Neural progenitor cell (in vitro differentiated cells): ENCODE measurements at regions not wholly inside any gene's neighbourhood (a gene's known extent, or its start where the extent isn't known, plus 50 kb on each side); places are given as distances from the start of the nearest gene placed in this dataset.

Source experiments
- DNase-seq: peaks from one replicate; pipeline ENCODE4 v3.0.0-alpha.2; 2016; ENCODE audit warnings: low spot score
- H2AFZ ChIP-seq: fragments of 200-600 bp; sonication (generic); replicated peaks from 2 replicates; pipeline ENCODE4 v1.6.1; 2016; ENCODE audit warnings: antibody characterized with exemption
- H3F3A ChIP-seq: fragments of 200-600 bp; sonication (generic); 2 replicates; pipeline ENCODE4 v1.6.1; 2016; ENCODE audit warnings: antibody characterized with exemption, low read depth
- H3K27ac ChIP-seq: fragments of 200-600 bp; sonication (generic); 2 replicates; pipeline ENCODE4 v1.5.1; 2016; ENCODE audit warnings: mild to moderate bottlenecking
- H3K27me3 ChIP-seq: fragments of 200-600 bp; sonication (generic); 2 replicates; pipeline ENCODE4 v1.6.1; 2016; ENCODE audit warnings: mild to moderate bottlenecking, moderate library complexity
- H3K36me3 ChIP-seq: fragments of 200-600 bp; sonication (generic); 2 replicates; pipeline ENCODE4 v1.5.1; 2016
- H3K4me1 ChIP-seq: fragments of 200-600 bp; sonication (generic); 2 replicates; pipeline ENCODE4 v1.6.1; 2016; ENCODE audit warnings: mixed run types
- H3K4me2 ChIP-seq: fragments of 200-600 bp; sonication (generic); 2 replicates; pipeline ENCODE4 v1.6.1; 2016
- H3K4me3 ChIP-seq: fragments of 200-600 bp; sonication (generic); 2 replicates; pipeline ENCODE4 v1.5.1; 2016
- H3K79me2 ChIP-seq: fragments of 200-600 bp; sonication (generic); 2 replicates; pipeline ENCODE4 v1.6.1; 2016; ENCODE audit warnings: low read depth
- H3K9ac ChIP-seq: fragments of 200-600 bp; sonication (generic); 2 replicates; pipeline ENCODE4 v1.6.1; 2016
- H3K9me3 ChIP-seq: fragments of 200-600 bp; sonication (generic); 2 replicates; pipeline ENCODE4 v1.5.1; 2016; ENCODE audit warnings: low read depth
- H4K20me1 ChIP-seq: fragments of 200-600 bp; sonication (generic); 2 replicates; pipeline ENCODE4 v1.6.1; 2016; ENCODE audit warnings: low read depth
- H3K27ac Mint-ChIP-seq: 3 replicates; pipeline ENCODE4 v1.8.0; 2021; ENCODE audit warnings: mixed read lengths
- H3K27me3 Mint-ChIP-seq: 2 replicates; pipeline ENCODE4 v1.8.0; 2022; ENCODE audit warnings: low read depth, mild to moderate bottlenecking, inconsistent platforms, moderate library complexity, mixed read lengths; ENCODE audit not compliant: insufficient read depth
- H3K36me3 Mint-ChIP-seq: 3 replicates; pipeline ENCODE4 v1.8.0; 2021; ENCODE audit warnings: mixed read lengths
- H3K4me1 Mint-ChIP-seq: 3 replicates; pipeline ENCODE4 v1.8.0; 2021; ENCODE audit warnings: mixed read lengths
- H3K4me3 Mint-ChIP-seq: 3 replicates; pipeline ENCODE4 v1.8.0; 2021; ENCODE audit warnings: mild to moderate bottlenecking, moderate library complexity, mixed read lengths
- H3K9me3 Mint-ChIP-seq: 3 replicates; pipeline ENCODE4 v1.8.0; 2020; ENCODE audit warnings: mixed read lengths
- EZH2 ChIP-seq: fragments of 200-600 bp; sonication (generic); IDR thresholded peaks from 2 replicates; pipeline ENCODE4 v1.6.1; 2017; ENCODE audit warnings: antibody characterized with exemption, mild to moderate bottlenecking, moderate library complexity
- EZH2phosphoT487 ChIP-seq: fragments of 200-600 bp; sonication (generic); IDR thresholded peaks from 2 replicates; pipeline ENCODE4 v1.6.1; 2017; ENCODE audit warnings: antibody characterized with exemption
- TF ChIP-seq, protein P1 (sequence below): fragments of 200-600 bp; sonication (generic); IDR thresholded peaks from 2 replicates; pipeline ENCODE4 v1.5.1; 2017; ENCODE audit warnings: antibody characterized with exemption, mild to moderate bottlenecking

- Histone ChIP-seq H3K4me2 (no peak overlapping the region), H3K9ac (no peak overlapping the region), H3K27me3 (no peaks in the 10 kb centered on the region), H3K4me3 (no peak overlapping the region), H3K79me2 (no peaks in the 10 kb centered on the region), H4K20me1 (no peaks in the 10 kb centered on the region), H3F3A (no peaks in the 10 kb centered on the region), H3K36me3 (no peaks in the 10 kb centered on the region), H3K9me3 (no peaks in the 10 kb centered on the region), H3K27ac (no peak overlapping the region), H2AFZ (no peak overlapping the region), H3K4me1 (no peaks in the 10 kb centered on the region)
- Mint-ChIP-seq H3K27ac (no peak overlapping the region), H3K27me3 (no peaks in the 10 kb centered on the region), H3K9me3 (no peaks in the 10 kb centered on the region), H3K4me1 (no peaks in the 10 kb centered on the region), H3K4me3 (no peak overlapping the region), H3K36me3 (no peaks in the 10 kb centered on the region)
- no peak for TF ChIP-seq EZH2phosphoT487
- TF ChIP-seq, protein P1, sequence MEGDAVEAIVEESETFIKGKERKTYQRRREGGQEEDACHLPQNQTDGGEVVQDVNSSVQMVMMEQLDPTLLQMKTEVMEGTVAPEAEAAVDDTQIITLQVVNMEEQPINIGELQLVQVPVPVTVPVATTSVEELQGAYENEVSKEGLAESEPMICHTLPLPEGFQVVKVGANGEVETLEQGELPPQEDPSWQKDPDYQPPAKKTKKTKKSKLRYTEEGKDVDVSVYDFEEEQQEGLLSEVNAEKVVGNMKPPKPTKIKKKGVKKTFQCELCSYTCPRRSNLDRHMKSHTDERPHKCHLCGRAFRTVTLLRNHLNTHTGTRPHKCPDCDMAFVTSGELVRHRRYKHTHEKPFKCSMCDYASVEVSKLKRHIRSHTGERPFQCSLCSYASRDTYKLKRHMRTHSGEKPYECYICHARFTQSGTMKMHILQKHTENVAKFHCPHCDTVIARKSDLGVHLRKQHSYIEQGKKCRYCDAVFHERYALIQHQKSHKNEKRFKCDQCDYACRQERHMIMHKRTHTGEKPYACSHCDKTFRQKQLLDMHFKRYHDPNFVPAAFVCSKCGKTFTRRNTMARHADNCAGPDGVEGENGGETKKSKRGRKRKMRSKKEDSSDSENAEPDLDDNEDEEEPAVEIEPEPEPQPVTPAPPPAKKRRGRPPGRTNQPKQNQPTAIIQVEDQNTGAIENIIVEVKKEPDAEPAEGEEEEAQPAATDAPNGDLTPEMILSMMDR, result no peak
- no peak for TF ChIP-seq EZH2
- no peak for DNase-seq
Observed at GRCh38 chr2:83217854-83218253, 1241.2 kb downstream of the SUCLG1 start.

DNA sequence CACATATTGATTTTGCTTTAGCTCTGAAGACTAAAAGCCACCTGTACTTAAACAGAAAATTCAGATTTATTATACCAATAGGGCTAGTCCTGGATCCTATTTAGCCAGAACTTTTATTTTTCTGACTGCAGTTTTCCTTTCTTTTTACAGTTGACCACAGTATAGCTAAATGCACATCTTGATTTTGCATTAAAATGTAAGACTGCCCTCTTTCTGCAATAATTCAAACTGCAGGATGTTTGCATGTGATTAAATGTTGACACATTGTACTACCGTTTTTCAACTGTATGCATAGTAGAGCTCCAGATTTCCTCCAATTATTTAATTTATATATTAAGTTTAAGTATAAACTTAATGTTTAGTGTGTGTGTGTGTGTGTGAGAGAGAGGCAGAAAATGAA lies 1262.9 kb downstream of the SUCLG1 start:
- H3K36me3 ChIP-seq, result no peaks in the 10 kb centered on the region
- Mint-ChIP-seq H3K4me1 (no peaks in the 10 kb centered on the region), H3K27me3 (no peaks in the 10 kb centered on the region), H3K9me3 (no peaks in the 10 kb centered on the region), H3K4me3 (no peak overlapping the region), H3K27ac (no peak overlapping the region), H3K36me3 (no peaks in the 10 kb centered on the region)
- no peak overlapping the region for H3K9ac ChIP-seq
- no peak for TF ChIP-seq EZH2
- TF ChIP-seq, protein P1, result peak; percentile 63
- H3K27me3 ChIP-seq, result no peaks in the 10 kb centered on the region
- H3K4me2 ChIP-seq, result no peak overlapping the region
- no peaks in the 10 kb centered on the region for H3F3A ChIP-seq
- H3K4me3 ChIP-seq, result no peak overlapping the region
- H3K27ac ChIP-seq, result no peak overlapping the region
- H3K9me3 ChIP-seq, result no peaks in the 10 kb centered on the region
- no peaks in the 10 kb centered on the region for H3K4me1 ChIP-seq
- H3K79me2 ChIP-seq, result no peaks in the 10 kb centered on the region
- no peak overlapping the region for H2AFZ ChIP-seq
- DNase-seq, result peak; percentile 5
- no peaks in the 10 kb centered on the region for H4K20me1 ChIP-seq

DNA sequence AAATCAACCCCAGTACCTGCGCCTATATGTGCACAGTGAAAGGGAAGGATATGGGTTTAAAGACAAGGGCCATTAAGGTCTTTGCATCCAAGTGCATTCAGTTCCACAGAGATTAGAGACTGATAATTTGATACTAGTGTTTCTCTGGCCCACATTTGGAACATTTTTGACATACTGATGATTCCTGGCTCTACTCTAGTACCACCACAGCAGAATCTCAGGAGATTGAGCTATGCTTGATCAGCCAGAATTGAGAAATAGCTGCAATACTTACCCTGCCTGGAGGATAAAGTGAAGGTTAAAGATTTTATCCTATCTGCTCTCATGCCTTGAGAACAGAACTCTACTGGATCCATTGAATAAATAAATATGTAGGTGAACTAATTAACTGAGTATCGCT lies 1267.8 kb downstream of the SUCLG1 start:
- no peak overlapping the region for H3K4me3 Mint-ChIP-seq
- Histone ChIP-seq H4K20me1 (no peaks in the 10 kb centered on the region), H3K9me3 (no peaks in the 10 kb centered on the region), H3F3A (no peaks in the 10 kb centered on the region), H3K4me1 (no peaks in the 10 kb centered on the region), H3K27me3 (no peaks in the 10 kb centered on the region), H3K36me3 (no peaks in the 10 kb centered on the region), H2AFZ (no peak overlapping the region), H3K9ac (no peak overlapping the region), H3K79me2 (no peaks in the 10 kb centered on the region), H3K4me3 (no peak overlapping the region), H3K4me2 (no peak overlapping the region), H3K27ac (no peak overlapping the region)
- no peaks in the 10 kb centered on the region for H3K27me3 Mint-ChIP-seq
- no peaks in the 10 kb centered on the region for H3K9me3 Mint-ChIP-seq
- no peak for DNase-seq
- H3K4me1 Mint-ChIP-seq, result no peaks in the 10 kb centered on the region
- H3K27ac Mint-ChIP-seq, result no peak overlapping the region
- TF ChIP-seq EZH2phosphoT487 (no peak), EZH2 (no peak)
- TF ChIP-seq, protein P1, result no peak
- H3K36me3 Mint-ChIP-seq, result no peaks in the 10 kb centered on the region
